NCI-H2196 (cell line): ENCODE measurements at regions not wholly inside any gene's neighbourhood (a gene's known extent, or its start where the extent isn't known, plus 50 kb on each side); places are given as distances from the start of the nearest gene placed in this dataset.
"Not testable (repeated sequence)": the region's sequence is repeated elsewhere in the genome, so short reads cannot be mapped to it uniquely, and the experiment has no call there.

Source experiments
- DNase-seq: peaks from one replicate; lab custom pipeline; 2025; ENCODE audit not compliant: unreplicated experiment; lab: John Stamatoyannopoulos, UW

- no peak for DNase-seq
These were observed 50.5 kb upstream of the GRIN2A start for GRCh38 chr16:10232757-10233156.

- no peak for DNase-seq
These were observed 57.4 kb upstream of the GRIN2A start for GRCh38 chr16:10239640-10240039.

- DNase-seq = no peak
These were observed 58.8 kb upstream of the GRIN2A start for GRCh38 chr16:10240854-10241613.

- DNase-seq = no peak
These were observed 59.9 kb upstream of the GRIN2A start for GRCh38 chr16:10242097-10242496.

GRCh38 chr16:10242916-10243315 is 60.7 kb upstream of the GRIN2A start:
- DNase-seq = no peak

GRCh38 chr16:10245002-10245401 is 62.8 kb upstream of the GRIN2A start:
- DNase-seq = no peak

- DNase-seq = no peak
These were observed 68.1 kb upstream of the GRIN2A start for GRCh38 chr16:10250137-10250828.

GRCh38 chr16:10252155-10252554 is 69.9 kb upstream of the GRIN2A start:
- no peak for DNase-seq

GRCh38 chr16:10253409-10253808 is 71.2 kb upstream of the GRIN2A start:
- DNase-seq = no peak

GRCh38 chr16:10255728-10256127 is 73.5 kb upstream of the GRIN2A start:
- DNase-seq = no peak

- peak; percentile 29 for DNase-seq
These were observed 74.8 kb upstream of the GRIN2A start for GRCh38 chr16:10256784-10257641.

GRCh38 chr16:10257642-10258251 is 75.5 kb upstream of the GRIN2A start:
- DNase-seq = not testable (repeated sequence)

GRCh38 chr16:10258930-10259603 is 76.8 kb upstream of the GRIN2A start:
- DNase-seq = not testable (repeated sequence)

- no peak for DNase-seq
These were observed 78.8 kb upstream of the GRIN2A start for GRCh38 chr16:10261077-10261476.

GRCh38 chr16:10261526-10261925 is 79.3 kb upstream of the GRIN2A start:
- not testable (repeated sequence) for DNase-seq

GRCh38 chr16:10262377-10263132 is 80.3 kb upstream of the GRIN2A start:
- DNase-seq = no peak

- DNase-seq = no peak
These were observed 83.8 kb upstream of the GRIN2A start for GRCh38 chr16:10265770-10266615.

GRCh38 chr16:10266809-10267208 is 84.6 kb upstream of the GRIN2A start:
- no peak for DNase-seq

- no peak for DNase-seq
These were observed 87.4 kb upstream of the GRIN2A start for GRCh38 chr16:10269632-10270031.
